GM21423 (cell line): ENCODE measurements at regions not wholly inside any gene's neighbourhood (a gene's known extent, or its start where the extent isn't known, plus 50 kb on each side); places are given as distances from the start of the nearest gene placed in this dataset.
A peak's percentile ranks its signal among the peaks of the same experiment; 100 is the strongest.

Source experiments
- ATAC-seq: cut with Tn5 transposase; IDR thresholded peaks from one replicate; pipeline ENCODE4 v1.9.1; 2021; ENCODE audit warnings: mild to moderate bottlenecking, moderate library complexity; ENCODE audit not compliant: unreplicated experiment

GRCh38 chr13:53143757-53144339 lies 115.2 kb downstream of the OLFM4 start:
- ATAC-seq = no peak

GRCh38 chr13:53144826-53145225 lies 116.2 kb downstream of the OLFM4 start:
- ATAC-seq = no peak

GRCh38 chr13:53150568-53150967 lies 122.0 kb downstream of the OLFM4 start:
- ATAC-seq = no peak

GRCh38 chr13:53151336-53152056 lies 122.9 kb downstream of the OLFM4 start:
- ATAC-seq = peak; percentile 98

- ATAC-seq = no peak
These were observed 123.4 kb downstream of the OLFM4 start for GRCh38 chr13:53152057-53152421.

GRCh38 chr13:53158201-53158600 lies 129.6 kb downstream of the OLFM4 start:
- no peak for ATAC-seq

GRCh38 chr13:53159431-53159830 lies 130.8 kb downstream of the OLFM4 start:
- no peak for ATAC-seq

- no peak for ATAC-seq
These were observed 131.6 kb downstream of the OLFM4 start for GRCh38 chr13:53160211-53160610.

- no peak for ATAC-seq
These were observed 132.6 kb downstream of the OLFM4 start for GRCh38 chr13:53161251-53161650.

GRCh38 chr13:53165261-53165660 lies 136.6 kb downstream of the OLFM4 start:
- ATAC-seq = no peak

GRCh38 chr13:53167561-53167960 lies 138.9 kb downstream of the OLFM4 start:
- no peak for ATAC-seq

GRCh38 chr13:53170910-53171309 lies 142.3 kb downstream of the OLFM4 start:
- no peak for ATAC-seq

GRCh38 chr13:53174545-53174944 lies 145.9 kb downstream of the OLFM4 start:
- ATAC-seq = no peak

- ATAC-seq = no peak
These were observed 152.1 kb downstream of the OLFM4 start for GRCh38 chr13:53180684-53181083.

- ATAC-seq = no peak
These were observed 154.1 kb downstream of the OLFM4 start for GRCh38 chr13:53182724-53183123.

GRCh38 chr13:53188120-53188519 lies 159.5 kb downstream of the OLFM4 start:
- no peak for ATAC-seq

GRCh38 chr13:53189162-53189561 lies 160.5 kb downstream of the OLFM4 start:
- no peak for ATAC-seq

GRCh38 chr13:53191091-53191490 lies 162.5 kb downstream of the OLFM4 start:
- no peak for ATAC-seq

- ATAC-seq = no peak
These were observed 168.8 kb downstream of the OLFM4 start for GRCh38 chr13:53197424-53197823.

- ATAC-seq = no peak
These were observed 169.4 kb downstream of the OLFM4 start for GRCh38 chr13:53198017-53198416.

GRCh38 chr13:53198736-53199135 lies 170.1 kb downstream of the OLFM4 start:
- ATAC-seq = no peak

GRCh38 chr13:53200075-53200474 lies 171.5 kb downstream of the OLFM4 start:
- ATAC-seq = no peak
